Natural killer cell (primary cell): ENCODE measurements at regions not wholly inside any gene's neighbourhood (a gene's known extent, or its start where the extent isn't known, plus 50 kb on each side); places are given as distances from the start of the nearest gene placed in this dataset.

Source experiments
- ATAC-seq, 3 donors: fragments of 150-1000 bp in 2 of 3; fragments of 200-7000 bp in 1 of 3; cut with Tn5 transposase; 1 replicate in 1 of 3; 2 replicates in 2 of 3; pipeline ENCODE4 v1.10.0; 2021; ENCODE audit warnings: mild to moderate bottlenecking in 2 of 3, moderate library complexity in 2 of 3
- DNase-seq, 2 donors: peaks; one replicate each; pipeline versions ENCODE4 v3.0.0 to v3.0.0-alpha.2; 2013 to 2021; ENCODE audit warnings: mixed read lengths in 1 of 2
- H3K27ac ChIP-seq: one replicate; pipeline ENCODE4 v1.5.1; 2013; ENCODE audit warnings: mild to moderate bottlenecking, low read length
- H3K27me3 ChIP-seq: one replicate; pipeline ENCODE4 v1.6.1; 2013; ENCODE audit warnings: low read length; ENCODE audit not compliant: control insufficient read depth, insufficient read depth
- H3K36me3 ChIP-seq: one replicate; pipeline ENCODE4 v1.6.1; 2013; ENCODE audit warnings: low read length; ENCODE audit not compliant: control insufficient read depth, insufficient read depth
- H3K4me1 ChIP-seq: one replicate; pipeline ENCODE4 v1.6.1; 2013; ENCODE audit warnings: low read length; ENCODE audit not compliant: control insufficient read depth, insufficient read depth
- H3K4me3 ChIP-seq: one replicate; pipeline ENCODE4 v1.5.1; 2013; ENCODE audit warnings: low read length
- H3K9me3 ChIP-seq: one replicate; pipeline ENCODE4 v1.6.1; 2013; ENCODE audit warnings: low read length; ENCODE audit not compliant: control insufficient read depth, insufficient read depth
- H3K27ac Mint-ChIP-seq, 2 donors: one replicate each; pipeline ENCODE4 v1.8.0; 2022; ENCODE audit warnings: mild to moderate bottlenecking in 2 of 2, mixed read lengths in 2 of 2, moderate library complexity in 1 of 2
- H3K27me3 Mint-ChIP-seq, 2 donors: one replicate each; pipeline ENCODE4 v1.8.0; 2022; ENCODE audit warnings: low read depth in 2 of 2, mixed read lengths in 2 of 2
- H3K36me3 Mint-ChIP-seq: one replicate; pipeline ENCODE4 v1.8.0; 2022; ENCODE audit warnings: mixed read lengths
- H3K4me1 Mint-ChIP-seq, 2 donors: one replicate each; pipeline ENCODE4 v1.8.0; 2022; ENCODE audit warnings: mixed read lengths in 2 of 2
- H3K4me3 Mint-ChIP-seq: one replicate; pipeline ENCODE4 v1.8.0; 2022; ENCODE audit warnings: mild to moderate bottlenecking, moderate library complexity, mixed read lengths
- H3K9me3 Mint-ChIP-seq, 2 donors: one replicate each; pipeline ENCODE4 v1.8.0; 2022; ENCODE audit warnings: mixed read lengths in 2 of 2
- CTCF ChIP-seq: fragments of 200-600 bp; IDR thresholded peaks from one replicate; pipeline ENCODE4 v1.8.0; 2022; ENCODE audit warnings: antibody characterized with exemption
- WGBS: methylation state at CpG from one replicate; pipeline ENCODE4 v1.1.7; 2013; ENCODE audit warnings: missing lambda C conversion rate; ENCODE audit not compliant: insufficient coverage; 5-methylcytosine and 5-hydroxymethylcytosine counted together
- intact Hi-C: fragments of 100-400 bp; cut with micrococcal nuclease; formaldehyde crosslinking; loops from one replicate; pipeline ENCODE4 v1.14.2; 2022

- H3K36me3 ChIP-seq, result no peaks in the 10 kb centered on the region
- intact Hi-C loops, result no loop called here
- no peaks in the 10 kb centered on the region for H3K4me1 ChIP-seq
- H3K27me3 ChIP-seq, result no peaks in the 10 kb centered on the region
- no peaks in the 10 kb centered on the region for H3K9me3 ChIP-seq
- 100% methylated on average over 1 of the region's 4 CpGs for WGBS
- H3K27ac ChIP-seq, result no peak overlapping the region
- no peak for ATAC-seq
- Mint-ChIP-seq H3K4me3 (no peak overlapping the region), H3K4me1 (no peaks in the 10 kb centered on the region), H3K27ac (no peak overlapping the region), H3K27me3 (no peaks in the 10 kb centered on the region), H3K36me3 (no peaks in the 10 kb centered on the region), H3K9me3 (peaks cover 10 to 13% of the 10 kb centered on the region in 2 donors)
- no peak overlapping the region for H3K4me3 ChIP-seq
- DNase-seq, result no peak
- TF ChIP-seq CTCF, result no peak
Measured at GRCh38 chr3:176447369-176447768, 749.9 kb downstream of the TBL1XR1 start.

- ATAC-seq, result no peak
- TF ChIP-seq CTCF, result no peak
- H3K36me3 Mint-ChIP-seq, result no peaks in the 10 kb centered on the region
Measured at GRCh38 chr3:176442326-176442725, 755.0 kb downstream of the TBL1XR1 start.

GRCh38 chr3:176439729-176440128 lies 757.6 kb downstream of the TBL1XR1 start:
- TF ChIP-seq CTCF, result no peak
- Histone ChIP-seq H3K27me3 (no peaks in the 10 kb centered on the region), H3K9me3 (no peaks in the 10 kb centered on the region), H3K4me1 (no peaks in the 10 kb centered on the region), H3K4me3 (no peak overlapping the region), H3K27ac (no peak overlapping the region), H3K36me3 (no peaks in the 10 kb centered on the region)
- intact Hi-C loops, result no loop called here
- ATAC-seq (no peak), DNase-seq (no peak)
- peaks cover 6 to 9% of the 10 kb centered on the region in 2 donors for H3K9me3 Mint-ChIP-seq
- no peaks in the 10 kb centered on the region for H3K36me3 Mint-ChIP-seq
- H3K4me3 Mint-ChIP-seq, result no peak overlapping the region
- 82% methylated on average over 1 of the region's 2 CpGs for WGBS
- no peaks in the 10 kb centered on the region for H3K4me1 Mint-ChIP-seq
- H3K27ac Mint-ChIP-seq, result no peak overlapping the region
- H3K27me3 Mint-ChIP-seq, result no peaks in the 10 kb centered on the region

More at GRCh38 chr3:176442326-176442725, 755.0 kb downstream of the TBL1XR1 start:
- Histone ChIP-seq H3K27me3 (no peaks in the 10 kb centered on the region), H3K4me1 (no peaks in the 10 kb centered on the region), H3K9me3 (no peaks in the 10 kb centered on the region), H3K4me3 (no peak overlapping the region), H3K36me3 (no peaks in the 10 kb centered on the region), H3K27ac (no peak overlapping the region)
- no peak overlapping the region for H3K27ac Mint-ChIP-seq
- no peak for DNase-seq
- H3K4me1 Mint-ChIP-seq, result no peaks in the 10 kb centered on the region
- H3K4me3 Mint-ChIP-seq, result no peak overlapping the region
- intact Hi-C loops, result no loop called here
- H3K9me3 Mint-ChIP-seq, result peaks cover 6 to 12% of the 10 kb centered on the region in 2 donors
- no peaks in the 10 kb centered on the region for H3K27me3 Mint-ChIP-seq

- ATAC-seq, result no peak
Measured at GRCh38 chr3:176431991-176432390, 765.3 kb downstream of the TBL1XR1 start.

More at GRCh38 chr3:176431991-176432390, 765.3 kb downstream of the TBL1XR1 start:
- no peaks in the 10 kb centered on the region for H3K27me3 Mint-ChIP-seq
- WGBS, result 75% methylated on average over 6 of the region's 6 CpGs
- H3K27ac ChIP-seq, result no peak overlapping the region
- H3K4me3 Mint-ChIP-seq, result no peak overlapping the region
- no peaks in the 10 kb centered on the region for H3K9me3 ChIP-seq
- H3K4me1 ChIP-seq, result no peaks in the 10 kb centered on the region
- no peak for DNase-seq
- peaks cover 5 to 6% of the 10 kb centered on the region in 2 donors for H3K9me3 Mint-ChIP-seq
- no peaks in the 10 kb centered on the region for H3K4me1 Mint-ChIP-seq
- no peaks in the 10 kb centered on the region for H3K36me3 ChIP-seq
- no peak overlapping the region for H3K4me3 ChIP-seq
- no peaks in the 10 kb centered on the region for H3K36me3 Mint-ChIP-seq
- no peak overlapping the region for H3K27ac Mint-ChIP-seq
- intact Hi-C loops, result no loop called here
- no peaks in the 10 kb centered on the region for H3K27me3 ChIP-seq
- no peak for TF ChIP-seq CTCF
